Vagina (tissue), 2 donors: ENCODE measurements at regions not wholly inside any gene's neighbourhood (a gene's known extent, or its start where the extent isn't known, plus 50 kb on each side); places are given as distances from the start of the nearest gene placed in this dataset.

Experiments used
- POLR2A ChIP-seq, 2 donors: fragments of 450-650 bp; IDR thresholded peaks; one replicate each; pipeline ENCODE4 v1.6.1; 2017; ENCODE audit warnings: antibody characterized with exemption in 2 of 2, mild to moderate bottlenecking in 2 of 2, moderate library complexity in 2 of 2
- POLR2AphosphoS5 ChIP-seq, 2 donors: sonication (generic); formaldehyde crosslinking; IDR thresholded peaks; one replicate each; pipeline ENCODE4 v1.9.0; 2017; ENCODE audit warnings: antibody characterized with exemption in 2 of 2, mild to moderate bottlenecking in 2 of 2, low read depth in 1 of 2; ENCODE audit not compliant: insufficient read depth in 1 of 2
- TF ChIP-seq, protein P1 (sequence below), 3 experiments: fragments of 450-650 bp in 2 of 3; fragments of 200-600 bp in 1 of 3; sonication (generic) in 1 of 3; IDR thresholded peaks; one replicate each; pipeline ENCODE4 v1.5.1; 2017 to 2019; ENCODE audit warnings: antibody characterized with exemption in 3 of 3, mild to moderate bottlenecking in 2 of 3, moderate library complexity in 2 of 3

DNA sequence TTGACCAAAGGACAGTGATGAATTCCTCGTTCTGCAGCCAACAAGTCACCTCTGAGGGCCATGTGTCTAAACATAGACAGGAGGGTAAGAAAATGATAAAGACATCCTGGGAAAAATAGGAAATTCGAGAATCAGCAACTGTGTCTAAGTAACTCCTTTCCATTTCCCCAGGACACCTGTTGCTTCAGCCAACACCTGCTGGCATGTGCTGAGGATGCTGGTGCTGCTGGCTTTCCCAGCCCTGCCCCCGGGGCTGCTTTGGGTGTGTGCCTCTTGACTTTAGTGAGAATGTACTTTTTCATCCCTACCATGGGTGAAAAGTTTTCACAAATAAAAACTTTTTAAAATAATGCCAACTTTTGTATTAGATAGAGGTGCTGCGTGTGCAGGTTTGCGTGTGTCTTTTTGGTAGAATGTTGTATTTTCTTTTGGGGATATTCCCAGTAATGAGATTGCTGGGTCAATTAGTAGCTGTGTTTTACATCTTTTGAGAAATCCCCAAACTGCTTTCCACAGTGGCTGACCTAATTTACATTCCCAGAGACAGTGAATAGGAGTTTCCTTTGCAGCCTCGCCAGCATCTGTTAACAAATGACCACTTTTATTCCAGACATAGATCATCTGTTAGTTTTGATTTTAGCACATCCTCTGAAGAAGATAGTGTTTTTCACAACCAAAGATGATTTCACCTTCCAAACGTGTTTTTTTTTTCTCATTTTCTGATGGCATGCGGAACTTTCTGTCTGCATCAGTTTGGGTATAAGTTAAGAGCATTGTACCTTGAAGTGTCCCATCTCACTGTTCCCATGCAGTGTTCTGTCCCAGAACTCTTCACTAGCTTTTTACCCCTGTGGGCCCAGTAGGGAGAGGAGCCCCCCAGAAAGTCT is 104.2 kb upstream of the ACBD5 start:
- TF ChIP-seq, protein P1, sequence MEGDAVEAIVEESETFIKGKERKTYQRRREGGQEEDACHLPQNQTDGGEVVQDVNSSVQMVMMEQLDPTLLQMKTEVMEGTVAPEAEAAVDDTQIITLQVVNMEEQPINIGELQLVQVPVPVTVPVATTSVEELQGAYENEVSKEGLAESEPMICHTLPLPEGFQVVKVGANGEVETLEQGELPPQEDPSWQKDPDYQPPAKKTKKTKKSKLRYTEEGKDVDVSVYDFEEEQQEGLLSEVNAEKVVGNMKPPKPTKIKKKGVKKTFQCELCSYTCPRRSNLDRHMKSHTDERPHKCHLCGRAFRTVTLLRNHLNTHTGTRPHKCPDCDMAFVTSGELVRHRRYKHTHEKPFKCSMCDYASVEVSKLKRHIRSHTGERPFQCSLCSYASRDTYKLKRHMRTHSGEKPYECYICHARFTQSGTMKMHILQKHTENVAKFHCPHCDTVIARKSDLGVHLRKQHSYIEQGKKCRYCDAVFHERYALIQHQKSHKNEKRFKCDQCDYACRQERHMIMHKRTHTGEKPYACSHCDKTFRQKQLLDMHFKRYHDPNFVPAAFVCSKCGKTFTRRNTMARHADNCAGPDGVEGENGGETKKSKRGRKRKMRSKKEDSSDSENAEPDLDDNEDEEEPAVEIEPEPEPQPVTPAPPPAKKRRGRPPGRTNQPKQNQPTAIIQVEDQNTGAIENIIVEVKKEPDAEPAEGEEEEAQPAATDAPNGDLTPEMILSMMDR (IDR thresholded peaks at IDR 0.05) = no peak
- TF ChIP-seq POLR2A (IDR thresholded peaks at IDR 0.05) (no peak), POLR2AphosphoS5 (IDR thresholded peaks at IDR 0.05; ENCODE audit: insufficient read depth in 1 of 2, low read depth in 1 of 2) (no peak)
